Loucy (cell line): ENCODE measurements at regions not wholly inside any gene's neighbourhood (a gene's known extent, or its start where the extent isn't known, plus 50 kb on each side); places are given as distances from the start of the nearest gene placed in this dataset.

Source experiments
- EZH2phosphoT487 ChIP-seq: fragments of 200-600 bp; IDR thresholded peaks from 2 replicates; pipeline ENCODE4 v1.6.1; 2018; ENCODE audit warnings: antibody characterized with exemption, mild to moderate bottlenecking, moderate library complexity, borderline replicate concordance
- TF ChIP-seq, protein P1 (sequence below): fragments of 200-600 bp; sonication (generic); conservative IDR thresholded peaks from 2 replicates; pipeline ENCODE4 v1.5.1; 2014; ENCODE audit warnings: mild to moderate bottlenecking, antibody characterized with exemption, low read length

DNA sequence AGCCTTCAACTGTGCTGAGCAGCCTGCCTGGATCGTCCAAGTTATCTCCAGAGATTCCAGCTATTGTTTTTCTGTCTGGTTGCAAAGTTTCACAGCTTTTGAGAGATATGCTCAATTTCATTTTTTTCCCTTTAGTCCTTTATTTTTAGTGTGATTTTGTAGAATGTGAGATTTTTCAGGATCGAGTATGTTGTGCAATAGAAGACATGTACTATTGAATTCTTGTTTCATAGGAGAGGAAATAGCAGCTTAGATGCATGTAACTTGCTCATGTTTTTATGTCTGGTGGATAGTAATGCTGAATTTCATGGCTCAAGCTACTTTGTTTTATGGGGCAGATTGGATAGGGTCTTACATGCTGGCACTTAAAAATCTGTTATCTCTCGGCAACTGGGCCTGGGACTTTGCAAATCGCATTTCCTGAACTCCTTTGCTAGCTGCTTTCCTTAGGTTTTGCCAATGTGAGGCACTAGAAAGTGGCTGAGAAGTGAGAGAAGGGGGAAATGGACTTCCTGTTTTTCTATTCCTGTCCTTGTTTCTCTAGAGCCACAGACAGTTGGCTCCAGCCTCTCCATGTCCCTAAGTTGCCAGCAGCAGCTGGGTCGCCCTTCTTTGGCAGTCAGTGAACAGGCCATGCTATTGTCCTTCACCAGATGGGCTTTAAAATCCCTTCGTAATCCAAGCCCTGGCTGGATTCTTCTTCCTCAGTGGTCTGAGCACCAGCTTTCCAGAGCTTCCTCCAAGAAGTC lies 101.4 kb upstream of the PDE4B start:
- TF ChIP-seq, protein P1, sequence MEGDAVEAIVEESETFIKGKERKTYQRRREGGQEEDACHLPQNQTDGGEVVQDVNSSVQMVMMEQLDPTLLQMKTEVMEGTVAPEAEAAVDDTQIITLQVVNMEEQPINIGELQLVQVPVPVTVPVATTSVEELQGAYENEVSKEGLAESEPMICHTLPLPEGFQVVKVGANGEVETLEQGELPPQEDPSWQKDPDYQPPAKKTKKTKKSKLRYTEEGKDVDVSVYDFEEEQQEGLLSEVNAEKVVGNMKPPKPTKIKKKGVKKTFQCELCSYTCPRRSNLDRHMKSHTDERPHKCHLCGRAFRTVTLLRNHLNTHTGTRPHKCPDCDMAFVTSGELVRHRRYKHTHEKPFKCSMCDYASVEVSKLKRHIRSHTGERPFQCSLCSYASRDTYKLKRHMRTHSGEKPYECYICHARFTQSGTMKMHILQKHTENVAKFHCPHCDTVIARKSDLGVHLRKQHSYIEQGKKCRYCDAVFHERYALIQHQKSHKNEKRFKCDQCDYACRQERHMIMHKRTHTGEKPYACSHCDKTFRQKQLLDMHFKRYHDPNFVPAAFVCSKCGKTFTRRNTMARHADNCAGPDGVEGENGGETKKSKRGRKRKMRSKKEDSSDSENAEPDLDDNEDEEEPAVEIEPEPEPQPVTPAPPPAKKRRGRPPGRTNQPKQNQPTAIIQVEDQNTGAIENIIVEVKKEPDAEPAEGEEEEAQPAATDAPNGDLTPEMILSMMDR, result no peak
- no peak for TF ChIP-seq EZH2phosphoT487
